ENCODE measurements at regions not wholly inside any gene's neighbourhood (a gene's known extent, or its start where the extent isn't known, plus 50 kb on each side); places are given as distances from the start of the nearest gene placed in this dataset.
"Not testable (repeated sequence)": the region's sequence is repeated elsewhere in the genome, so short reads cannot be mapped to it uniquely, and the experiment has no call there.

GRCh38 chr5:34329201-34329600 lies 286.2 kb upstream of the C1QTNF3 start:
- DNase-seq (ENCODE audit: low spot score): not testable (repeated sequence)

DNA sequence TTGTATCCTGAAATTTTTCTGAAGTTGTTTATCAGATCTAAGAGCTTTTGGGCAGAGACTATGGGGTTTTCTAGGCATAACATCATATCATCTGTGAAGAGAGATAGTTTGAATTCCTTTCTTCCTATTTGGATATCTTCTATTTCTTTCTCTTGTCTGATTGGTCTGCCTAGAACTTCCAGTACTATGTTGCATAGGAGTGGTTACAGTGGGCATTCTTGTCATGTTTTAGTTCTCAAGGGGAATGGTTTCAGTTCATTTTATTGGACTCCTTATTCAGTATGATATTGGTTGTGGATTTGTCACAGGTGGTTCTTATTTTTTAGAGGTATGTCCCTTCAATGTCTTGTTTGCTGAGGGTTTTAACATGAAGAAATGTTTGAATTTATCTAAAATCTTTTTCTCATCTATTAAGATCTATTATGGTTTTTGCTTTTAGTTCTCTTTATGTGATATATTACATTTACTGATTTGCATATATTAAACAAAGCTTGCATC lies 286.6 kb upstream of the C1QTNF3 start:
- not testable (repeated sequence) for DNase-seq (ENCODE audit: low spot score)

- DNase-seq (ENCODE audit: low spot score): not testable (repeated sequence)
Observed at GRCh38 chr5:34331928-34332454, 289.0 kb upstream of the C1QTNF3 start.

DNA sequence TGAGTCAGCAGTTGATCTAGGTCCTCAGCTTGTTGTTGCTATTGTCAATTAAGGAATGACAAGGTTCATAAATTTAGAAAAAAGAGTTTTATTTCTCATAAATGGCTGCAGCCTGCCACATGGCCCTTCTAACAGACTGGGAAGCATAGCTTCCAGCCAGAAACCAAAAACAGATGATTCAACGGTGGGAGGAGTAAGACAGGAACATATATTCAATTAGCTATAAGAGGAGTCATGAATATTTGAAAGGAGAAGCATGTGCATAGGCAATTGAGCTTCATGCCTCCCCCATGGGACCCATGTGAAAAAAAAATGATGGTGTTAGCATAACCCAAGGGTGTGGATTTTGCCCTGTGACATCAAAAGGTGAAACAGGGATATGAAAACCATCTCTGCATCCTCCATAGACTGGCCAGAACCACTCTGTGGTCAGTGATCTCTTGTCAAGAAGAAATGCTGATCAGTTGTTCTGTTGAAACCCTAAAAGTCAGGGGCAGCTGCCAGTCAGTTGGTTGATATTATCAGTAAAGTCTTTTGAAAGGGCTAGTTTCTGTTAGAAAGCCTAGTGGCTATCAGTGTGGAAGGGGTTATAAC lies 296.5 kb upstream of the C1QTNF3 start:
- not testable (repeated sequence) for DNase-seq (ENCODE audit: low spot score)

- not testable (repeated sequence) for DNase-seq (ENCODE audit: low spot score)
Observed at GRCh38 chr5:34354440-34354839, 301.7 kb upstream of the RAI14 start.

DNA sequence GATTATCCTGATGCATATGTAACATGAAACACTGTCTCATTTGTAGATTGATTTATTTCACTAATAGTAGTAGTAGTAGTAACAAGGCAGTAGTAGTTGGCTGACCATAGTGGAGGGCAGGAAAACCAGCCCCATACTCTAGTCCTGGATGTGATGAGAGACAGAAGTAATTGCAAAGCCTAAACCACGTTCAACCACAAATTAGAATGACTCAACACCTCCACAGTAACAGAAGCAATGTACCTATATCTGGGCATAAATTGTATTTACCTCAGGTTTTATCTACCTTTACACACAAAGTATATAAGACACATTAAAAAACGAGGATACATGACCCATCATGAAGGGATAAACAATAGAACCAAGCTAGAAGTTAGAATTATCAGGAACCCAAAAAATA lies 284.7 kb upstream of the RAI14 start:
- DNase-seq (ENCODE audit: low spot score): not testable (repeated sequence)

DNA sequence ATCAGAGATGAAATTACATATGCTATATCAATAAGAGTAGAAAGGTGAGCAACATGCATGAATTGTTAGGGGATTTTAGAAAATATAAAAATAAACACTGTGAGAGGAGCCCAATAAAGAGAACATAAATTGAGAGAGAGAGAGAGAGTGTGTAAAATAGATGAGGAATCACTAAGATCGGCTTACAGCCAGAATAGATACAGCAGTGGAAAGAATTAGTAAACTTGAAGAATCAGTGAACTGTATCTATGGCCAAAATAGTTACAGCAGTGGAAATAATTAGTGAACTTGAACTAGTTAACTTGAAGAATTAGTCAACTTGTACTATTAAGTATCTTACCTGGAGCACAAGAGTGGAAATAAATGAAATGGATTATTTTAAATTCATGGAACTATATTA lies 284.3 kb upstream of the RAI14 start:
- DNase-seq (ENCODE audit: low spot score): not testable (repeated sequence)

DNA sequence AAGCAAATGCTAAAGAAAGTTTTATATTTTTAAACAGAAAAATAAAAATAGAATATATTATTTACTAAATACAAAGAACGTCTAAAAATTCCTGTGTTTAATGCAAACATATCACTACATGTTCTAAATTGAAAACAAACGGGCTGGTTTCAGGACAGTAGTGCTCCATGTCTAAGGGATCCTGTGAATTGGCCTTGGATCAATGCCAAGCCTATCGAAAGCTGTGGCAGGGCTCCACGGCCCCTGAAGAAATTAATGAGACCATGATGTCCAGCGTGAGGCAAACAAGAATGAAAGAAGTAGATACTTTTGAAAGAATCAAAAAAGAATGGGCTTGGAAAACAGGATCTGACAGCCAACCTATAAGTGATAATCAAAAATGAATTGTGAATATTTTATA lies 283.4 kb upstream of the RAI14 start:
- not testable (repeated sequence) for DNase-seq (ENCODE audit: low spot score)

DNA sequence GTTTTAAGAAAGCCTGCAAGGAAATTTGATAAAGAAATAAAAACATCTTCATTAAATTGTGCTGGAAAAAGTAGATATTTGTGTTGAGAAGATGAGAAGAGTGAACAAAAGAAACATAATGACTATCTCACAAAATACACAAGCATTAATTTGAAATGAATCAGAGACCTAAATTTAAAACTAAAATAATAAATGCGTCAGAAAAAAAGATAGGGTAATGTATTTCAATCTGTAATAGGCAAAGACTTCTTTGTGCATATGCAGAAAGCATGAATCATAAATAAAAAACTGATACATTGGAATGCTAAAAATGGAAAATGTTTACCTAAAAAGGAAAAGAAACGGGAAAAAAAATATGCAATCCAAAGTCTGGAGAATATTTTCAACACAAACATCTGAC lies 278.5 kb upstream of the RAI14 start:
- not testable (repeated sequence) for DNase-seq (ENCODE audit: low spot score)

- DNase-seq (ENCODE audit: low spot score): not testable (repeated sequence)
Observed at GRCh38 chr5:34378498-34378897, 277.6 kb upstream of the RAI14 start.

DNA sequence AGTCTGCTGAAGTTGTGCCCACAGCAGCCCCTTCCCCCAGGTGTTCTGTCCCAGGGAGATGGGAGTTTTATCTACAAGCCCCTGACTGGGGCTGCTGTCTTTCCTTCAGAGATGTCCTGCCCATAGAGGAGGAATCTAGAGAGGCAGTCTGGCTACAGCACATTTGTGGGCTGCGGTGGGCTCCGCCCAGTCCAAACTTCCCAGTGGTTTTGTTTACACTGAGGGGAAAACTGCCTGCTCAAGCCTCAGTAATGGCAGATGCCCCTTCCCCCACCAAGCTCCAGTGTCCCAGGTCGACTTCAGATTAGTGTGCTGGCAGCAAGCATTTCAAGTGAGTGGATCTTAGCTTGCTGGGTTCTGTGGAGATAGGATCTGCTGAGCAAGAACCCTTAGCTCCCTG lies 267.4 kb upstream of the RAI14 start:
- DNase-seq (ENCODE audit: low spot score): not testable (repeated sequence)

DNA sequence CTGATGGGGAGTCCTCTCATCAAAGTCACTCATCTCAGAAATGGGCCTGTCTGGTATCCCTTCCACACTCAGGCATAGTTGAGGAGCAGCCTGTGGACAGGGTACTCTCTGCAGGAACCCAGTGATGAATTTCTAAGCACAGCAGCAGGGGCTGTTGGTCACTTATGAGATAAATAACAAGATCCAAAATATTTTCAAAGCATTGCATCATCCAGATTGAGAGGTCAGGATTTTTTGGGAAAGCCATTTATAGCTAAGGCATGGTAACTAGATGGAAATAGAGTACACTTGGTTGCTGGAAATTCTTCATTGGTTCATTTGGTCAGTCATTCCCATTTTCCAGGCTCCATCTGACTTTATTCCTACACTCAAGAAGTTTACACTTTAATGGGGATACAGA lies 246.8 kb upstream of the RAI14 start:
- no peak for DNase-seq (ENCODE audit: low spot score)

DNA sequence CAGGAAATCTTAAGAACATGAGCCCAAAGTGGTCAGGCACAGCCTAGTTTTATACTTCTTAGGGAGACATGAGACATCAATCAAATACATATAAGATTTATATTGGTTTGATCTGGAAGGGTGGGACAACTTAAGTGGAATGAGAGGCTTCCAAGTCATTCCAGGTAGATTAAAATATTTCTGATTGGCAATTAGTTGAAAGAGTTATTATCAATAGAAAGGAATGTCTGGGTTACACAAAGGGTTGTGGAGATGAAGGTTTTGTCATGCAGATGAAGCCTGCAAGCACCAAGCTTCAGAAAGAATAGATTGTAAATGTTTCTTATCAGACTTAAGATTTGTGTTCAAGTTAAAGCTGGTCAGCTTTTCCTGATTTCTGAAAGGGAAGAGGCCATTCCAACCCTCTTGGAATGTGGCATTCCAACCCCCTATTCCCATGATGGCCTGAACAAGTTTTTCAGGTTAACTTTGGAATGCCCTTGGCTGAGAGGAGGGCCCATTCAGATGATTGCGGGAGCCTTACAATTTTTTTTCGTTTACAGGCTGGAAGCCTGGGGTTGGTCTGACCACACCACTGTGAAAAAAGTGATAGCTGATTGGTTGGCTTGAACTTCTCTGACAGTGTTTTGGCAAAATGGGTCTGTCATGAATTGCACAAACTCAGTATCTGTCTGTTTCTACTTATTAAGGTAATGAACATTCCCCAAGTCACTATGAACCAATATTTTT lies 245.6 kb upstream of the RAI14 start:
- DNase-seq (ENCODE audit: low spot score): no peak

- no peak for DNase-seq (ENCODE audit: low spot score)
Observed at GRCh38 chr5:34411470-34412346, 244.4 kb upstream of the RAI14 start.

- DNase-seq (ENCODE audit: low spot score): no peak
Observed at GRCh38 chr5:34412736-34413135, 243.4 kb upstream of the RAI14 start.

DNA sequence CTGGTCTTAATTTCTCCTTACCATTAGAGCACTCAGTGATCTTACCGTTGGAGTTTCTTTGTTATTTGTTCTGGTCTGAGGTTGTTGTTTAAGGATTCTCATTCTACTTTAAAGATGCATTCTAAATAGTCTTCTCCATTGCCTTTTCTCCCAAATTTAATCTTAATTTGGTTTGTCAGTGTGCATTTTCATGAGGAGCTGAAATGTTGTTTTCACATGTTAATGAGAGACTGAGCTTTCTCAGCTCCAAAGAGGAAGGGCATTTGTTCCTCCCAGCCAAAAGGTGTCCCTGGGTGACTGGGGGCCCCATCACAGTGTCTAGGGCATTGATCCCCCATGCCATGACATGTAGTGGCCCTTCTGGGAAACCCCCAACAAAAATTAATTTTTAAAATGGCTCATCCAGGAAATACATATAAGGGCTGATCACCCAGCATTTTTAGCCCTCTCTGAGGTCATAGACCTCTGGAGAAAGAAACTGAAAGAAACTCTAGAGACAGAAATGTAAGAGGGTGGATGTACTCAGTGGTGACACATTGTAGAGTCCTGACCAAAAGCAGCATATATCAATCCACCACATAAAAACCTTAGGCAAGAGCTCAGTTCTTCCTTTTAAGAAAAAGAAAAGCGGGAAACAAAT lies 240.4 kb upstream of the RAI14 start:
- no peak for DNase-seq (ENCODE audit: low spot score)

DNA sequence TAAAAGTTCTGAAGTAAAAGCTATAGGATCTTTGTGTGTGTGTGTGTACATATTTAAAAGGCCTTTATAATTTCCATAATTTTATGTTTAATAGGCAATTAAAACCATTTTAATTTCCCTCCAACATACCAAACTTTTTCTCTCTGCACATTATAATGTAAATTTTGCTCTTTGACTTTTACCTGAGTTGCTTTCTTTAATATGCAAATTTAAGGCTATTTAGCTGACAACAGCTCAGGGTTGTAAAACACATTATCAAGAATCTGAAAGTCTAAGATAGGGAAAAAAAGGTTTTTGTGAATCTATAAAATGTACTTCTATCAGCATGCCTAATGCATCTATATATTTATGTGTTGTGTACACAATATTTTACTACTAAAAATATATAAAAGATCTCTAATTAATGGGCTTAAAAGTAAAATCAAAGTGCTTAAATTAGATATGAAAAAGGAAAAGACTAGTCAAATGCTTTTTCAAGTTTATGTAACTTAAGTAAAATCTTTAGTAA lies 239.6 kb upstream of the RAI14 start:
- no peak for DNase-seq (ENCODE audit: low spot score)

DNA sequence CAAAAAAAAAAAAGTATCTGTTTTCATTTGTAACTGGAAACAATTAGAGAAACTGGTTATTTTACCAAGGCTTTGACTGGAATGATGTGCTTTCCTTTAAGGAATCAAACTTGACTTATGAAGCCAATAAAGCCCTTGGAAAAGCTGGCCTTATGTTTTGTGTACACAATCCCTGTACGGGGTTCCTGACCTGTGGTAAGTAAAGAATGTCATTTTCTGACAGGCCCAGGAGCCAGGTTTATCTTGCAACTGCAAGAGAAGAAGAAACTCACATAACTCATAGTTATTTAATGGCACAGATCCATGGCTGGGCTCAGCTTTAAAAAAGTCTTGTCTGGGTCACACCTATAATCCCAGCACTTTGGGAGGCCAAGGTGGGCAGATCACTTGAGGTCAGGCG lies 235.9 kb upstream of the RAI14 start:
- not testable (repeated sequence) for DNase-seq (ENCODE audit: low spot score)

GRCh38 chr5:34436761-34437501 lies 219.2 kb upstream of the RAI14 start:
- DNase-seq (ENCODE audit: low spot score): no peak

DNA sequence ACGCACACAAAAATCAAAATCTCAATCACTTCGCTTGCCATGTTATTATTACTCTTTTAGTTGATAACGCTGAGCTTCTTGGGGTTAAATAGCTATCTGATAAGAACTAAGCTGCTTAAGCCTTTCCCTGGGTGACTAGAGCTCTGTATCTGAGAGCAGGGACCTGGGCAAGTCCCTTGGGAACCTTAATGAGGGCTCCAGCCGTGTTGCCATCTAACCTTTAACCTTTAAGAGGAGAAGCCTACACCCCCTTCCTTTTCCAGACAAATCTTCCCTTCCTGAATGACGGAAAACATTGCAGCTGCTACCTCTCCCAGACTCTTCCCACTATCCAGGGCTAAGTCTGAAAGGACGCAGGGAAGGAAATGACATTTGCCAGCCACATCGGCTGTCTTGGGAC lies 216.5 kb upstream of the RAI14 start:
- no peak for DNase-seq (ENCODE audit: low spot score)

- DNase-seq (ENCODE audit: low spot score): not testable (repeated sequence)
Observed at GRCh38 chr5:34441767-34442166, 214.4 kb upstream of the RAI14 start.

All from HuH-7.5 (cell line).